CD4-positive, alpha-beta T cell (primary cell): ENCODE measurements at regions not wholly inside any gene's neighbourhood (a gene's known extent, or its start where the extent isn't known, plus 50 kb on each side); places are given as distances from the start of the nearest gene placed in this dataset.

Experiments used
- ATAC-seq: fragments of 200-7000 bp; cut with Tn5 transposase; one replicate; pipeline ENCODE4 v1.10.0; 2022; ENCODE audit warnings: mild to moderate bottlenecking; ENCODE audit not compliant: poor library complexity
- CTCF ChIA-PET: fragments of 350-600 bp; sonication (Branson Sonifier 250); formaldehyde crosslinking; loops from one replicate; lab custom pipeline; 2021; ENCODE audit warnings: antibody characterized with exemption, inconsistent platforms; lab: Charles Lee
- POLR2A ChIA-PET: fragments of 350-600 bp; sonication (Branson Sonifier 250); formaldehyde crosslinking; loops from one replicate; lab custom pipeline; 2021; ENCODE audit warnings: antibody characterized with exemption, inconsistent platforms; lab: Charles Lee
- DNase-seq, 14 experiments: peaks; one replicate each; pipeline ENCODE4 v3.0.0-alpha.2; 2013 to 2020; ENCODE audit warnings: mixed read lengths in 2 of 14
- H3K27ac ChIP-seq, 2 donors: one replicate each; pipeline versions ENCODE4 v1.5.1 to v1.7.0; 2013; ENCODE audit warnings: low read length in 2 of 2, low read depth in 1 of 2, mild to moderate bottlenecking in 1 of 2
- H3K27me3 ChIP-seq, 2 experiments: 1 replicate in 1 of 2; 2 replicates in 1 of 2; pipeline versions ENCODE4 v1.6.1 to v1.7.0; 2013; ENCODE audit warnings: low read length in 2 of 2, control low read depth in 1 of 2, mild to moderate bottlenecking in 1 of 2, moderate library complexity in 1 of 2; ENCODE audit not compliant: insufficient read depth in 2 of 2, control insufficient read depth in 1 of 2
- H3K36me3 ChIP-seq: one replicate; pipeline ENCODE4 v1.6.1; 2013; ENCODE audit warnings: low read length, control low read depth; ENCODE audit not compliant: insufficient read depth
- H3K4me1 ChIP-seq: one replicate; pipeline ENCODE4 v1.6.1; 2013; ENCODE audit warnings: low read length, control low read depth; ENCODE audit not compliant: insufficient read depth
- H3K4me3 ChIP-seq: one replicate; pipeline ENCODE4 v1.5.1; 2013; ENCODE audit warnings: mild to moderate bottlenecking, low read length, moderate library complexity
- H3K9me3 ChIP-seq, 2 experiments: 1 replicate in 1 of 2; 2 replicates in 1 of 2; pipeline versions ENCODE4 v1.6.1 to v1.7.0; 2013; ENCODE audit warnings: low read length in 2 of 2, mild to moderate bottlenecking in 2 of 2, control low read depth in 1 of 2, moderate library complexity in 1 of 2; ENCODE audit not compliant: control insufficient read depth in 1 of 2, insufficient read depth in 1 of 2
- H3K27ac Mint-ChIP-seq: one replicate; pipeline ENCODE4 v1.8.0; 2020; ENCODE audit warnings: mixed read lengths
- H3K27me3 Mint-ChIP-seq: one replicate; pipeline ENCODE4 v1.8.0; 2021; ENCODE audit warnings: mixed read lengths
- H3K36me3 Mint-ChIP-seq: one replicate; pipeline ENCODE4 v1.8.0; 2021; ENCODE audit warnings: low read depth, mixed read lengths
- H3K4me1 Mint-ChIP-seq: one replicate; pipeline ENCODE4 v1.8.0; 2021; ENCODE audit warnings: low read depth, mixed read lengths
- H3K4me3 Mint-ChIP-seq: one replicate; pipeline ENCODE4 v1.8.0; 2020; ENCODE audit warnings: mild to moderate bottlenecking, mixed read lengths
- H3K9me3 Mint-ChIP-seq: one replicate; pipeline ENCODE4 v1.8.0; 2020; ENCODE audit warnings: mixed read lengths
- intact Hi-C, 2 experiments: fragments of 100-400 bp; cut with DNase I in 1 of 2; cut with micrococcal nuclease in 1 of 2; formaldehyde crosslinking; loops; one replicate each; pipeline versions ENCODE4 v1.15.1 to v1.9.0; 2023 to 2025; cut with DNase I, micrococcal nuclease
- TF ChIP-seq, protein P1 (sequence below): fragments of 200-600 bp; IDR thresholded peaks from one replicate; pipeline ENCODE4 v1.8.0; 2022; ENCODE audit warnings: antibody characterized with exemption, mild to moderate bottlenecking

GRCh38 chr1:22283596-22283995 lies 140.7 kb upstream of the WNT4 start:
- H3K4me1 ChIP-seq: no peaks in the 10 kb centered on the region
- Mint-ChIP-seq H3K36me3 (no peaks in the 10 kb centered on the region), H3K4me1 (no peaks in the 10 kb centered on the region), H3K4me3 (no peak overlapping the region), H3K27me3 (peaks cover 28% of the 10 kb centered on the region), H3K27ac (no peak overlapping the region), H3K9me3 (peaks cover 3% of the 10 kb centered on the region)
- TF ChIP-seq, protein P1, sequence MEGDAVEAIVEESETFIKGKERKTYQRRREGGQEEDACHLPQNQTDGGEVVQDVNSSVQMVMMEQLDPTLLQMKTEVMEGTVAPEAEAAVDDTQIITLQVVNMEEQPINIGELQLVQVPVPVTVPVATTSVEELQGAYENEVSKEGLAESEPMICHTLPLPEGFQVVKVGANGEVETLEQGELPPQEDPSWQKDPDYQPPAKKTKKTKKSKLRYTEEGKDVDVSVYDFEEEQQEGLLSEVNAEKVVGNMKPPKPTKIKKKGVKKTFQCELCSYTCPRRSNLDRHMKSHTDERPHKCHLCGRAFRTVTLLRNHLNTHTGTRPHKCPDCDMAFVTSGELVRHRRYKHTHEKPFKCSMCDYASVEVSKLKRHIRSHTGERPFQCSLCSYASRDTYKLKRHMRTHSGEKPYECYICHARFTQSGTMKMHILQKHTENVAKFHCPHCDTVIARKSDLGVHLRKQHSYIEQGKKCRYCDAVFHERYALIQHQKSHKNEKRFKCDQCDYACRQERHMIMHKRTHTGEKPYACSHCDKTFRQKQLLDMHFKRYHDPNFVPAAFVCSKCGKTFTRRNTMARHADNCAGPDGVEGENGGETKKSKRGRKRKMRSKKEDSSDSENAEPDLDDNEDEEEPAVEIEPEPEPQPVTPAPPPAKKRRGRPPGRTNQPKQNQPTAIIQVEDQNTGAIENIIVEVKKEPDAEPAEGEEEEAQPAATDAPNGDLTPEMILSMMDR: no peak
- ChIA-PET CTCF (no interaction called here), POLR2A (no interaction called here)
- no peaks in the 10 kb centered on the region for H3K36me3 ChIP-seq
- H3K27me3 ChIP-seq: peaks cover 0 to 10% of the 10 kb centered on the region in 2 experiments
- ATAC-seq (no peak), DNase-seq (no peak)
- H3K9me3 ChIP-seq: peaks cover 0 to 10% of the 10 kb centered on the region in 2 experiments
- H3K27ac ChIP-seq: no peak overlapping the region
- intact Hi-C loops: no loop called here
- no peak overlapping the region for H3K4me3 ChIP-seq

DNA sequence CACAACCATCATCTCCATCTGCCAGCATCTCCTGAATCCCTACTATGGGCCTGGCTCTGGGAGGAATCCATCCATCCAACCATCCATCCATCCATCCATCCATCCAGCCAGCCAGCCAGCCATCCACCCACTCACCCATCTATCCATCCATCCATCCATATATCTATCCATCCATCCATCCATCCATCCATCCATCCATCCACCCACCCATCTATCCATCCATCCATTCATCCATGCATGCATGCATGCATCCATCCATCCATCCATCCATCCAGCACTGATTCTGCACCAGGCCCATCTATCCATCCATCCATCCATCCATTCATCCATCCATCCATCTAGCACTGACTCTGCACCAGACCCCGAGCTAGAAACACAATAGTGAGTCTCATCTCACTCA lies 141.3 kb upstream of the WNT4 start:
- H3K27me3 Mint-ChIP-seq: peaks cover 28% of the 10 kb centered on the region
- DNase-seq: no peak
- no peak overlapping the region for H3K27ac Mint-ChIP-seq
- Histone ChIP-seq H3K4me1 (no peaks in the 10 kb centered on the region), H3K27ac (no peak overlapping the region), H3K36me3 (no peaks in the 10 kb centered on the region), H3K4me3 (no peak overlapping the region), H3K9me3 (peaks cover 0 to 10% of the 10 kb centered on the region in 2 experiments), H3K27me3 (peaks cover 0 to 10% of the 10 kb centered on the region in 2 experiments)
- ChIA-PET POLR2A (no interaction called here), CTCF (no interaction called here)
- peaks cover 3% of the 10 kb centered on the region for H3K9me3 Mint-ChIP-seq
- intact Hi-C loops: no loop called here
- no peaks in the 10 kb centered on the region for H3K4me1 Mint-ChIP-seq
- no peak overlapping the region for H3K4me3 Mint-ChIP-seq
- TF ChIP-seq, protein P1: no peak
- H3K36me3 Mint-ChIP-seq: no peaks in the 10 kb centered on the region
- no peak for ATAC-seq

DNA sequence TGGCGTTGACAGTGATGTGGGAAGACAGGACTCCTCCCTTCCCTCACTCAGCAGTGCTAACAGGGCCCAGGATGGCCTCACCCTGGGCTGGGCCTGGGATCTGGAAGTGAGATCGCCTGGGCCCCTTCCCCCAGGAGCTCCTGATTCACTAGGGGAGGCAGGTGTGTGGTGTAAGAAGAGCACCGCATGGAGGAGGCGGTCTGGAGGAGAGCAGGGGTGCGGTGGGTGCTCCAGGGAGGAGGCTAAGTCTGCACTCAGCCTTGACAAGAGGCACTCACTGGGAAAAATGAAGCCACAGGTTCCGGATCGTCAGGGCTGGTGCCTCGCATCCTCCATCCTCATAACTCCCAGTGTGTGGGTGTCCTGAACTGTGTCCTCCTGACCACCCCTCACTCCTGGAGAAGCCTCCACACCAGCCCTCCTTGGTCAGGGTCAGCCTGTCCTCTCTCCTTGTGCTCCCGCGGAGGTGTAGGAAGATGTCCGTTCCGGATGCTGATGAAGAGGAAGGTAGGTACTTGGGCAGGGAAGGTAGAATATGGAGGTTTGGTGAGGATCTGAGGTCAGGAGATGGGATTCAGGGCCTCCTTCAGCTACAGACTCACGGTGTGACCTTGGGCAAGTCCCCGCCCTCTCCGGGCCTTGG lies 142.1 kb upstream of the WNT4 start:
- no peak overlapping the region for H3K27ac ChIP-seq
- peaks cover 28% of the 10 kb centered on the region for H3K27me3 Mint-ChIP-seq
- no peak for DNase-seq
- H3K4me3 ChIP-seq: no peak overlapping the region
- no peak overlapping the region for H3K27ac Mint-ChIP-seq
- no peak for ATAC-seq
- H3K4me1 ChIP-seq: no peaks in the 10 kb centered on the region
- POLR2A ChIA-PET: no interaction called here
- H3K36me3 ChIP-seq: no peaks in the 10 kb centered on the region
- peaks cover 0 to 10% of the 10 kb centered on the region in 2 experiments for H3K27me3 ChIP-seq
- H3K9me3 Mint-ChIP-seq: peaks cover 3% of the 10 kb centered on the region
- H3K9me3 ChIP-seq: peaks cover 0 to 8% of the 10 kb centered on the region in 2 experiments
- CTCF ChIA-PET: no interaction called here
- H3K36me3 Mint-ChIP-seq: no peaks in the 10 kb centered on the region
- no peaks in the 10 kb centered on the region for H3K4me1 Mint-ChIP-seq
- intact Hi-C loops: no loop called here
- no peak overlapping the region for H3K4me3 Mint-ChIP-seq
- TF ChIP-seq, protein P1: no peak
